ENCODE measurements at regions not wholly inside any gene's neighbourhood (a gene's known extent, or its start where the extent isn't known, plus 50 kb on each side); places are given as distances from the start of the nearest gene placed in this dataset.

GRCh38 chr3:130820976-130821375 is 72.9 kb upstream of the ATP2C1 start (continued):
- TF ChIP-seq PYGO2 (tag; IDR thresholded peaks at IDR 0.05) (no peak), ZNF318 (IDR thresholded peaks at IDR 0.05; ENCODE audit: borderline replicate concordance in 1 of 2, low read depth in 1 of 2) (peak in 1 of 2 experiments; percentile 78; a peak in 2 of 4 replicates), SMC3 (conservative IDR thresholded peaks at IDR 0.05; ENCODE audit: insufficient read depth, low read depth, low read length) (no peak), FOXK2 (conservative IDR thresholded peaks at IDR 0.05 in 1 of 2, IDR thresholded peaks at IDR 0.05 in 1 of 2; ENCODE audit: low read depth in 2 of 2) (peak in 1 of 2 experiments; percentile 57; a peak in 1 of 4 replicates), CHD1 (IDR thresholded peaks at IDR 0.05; ENCODE audit: low read length) (no peak), RBFOX2 (IDR thresholded peaks at IDR 0.05; ENCODE audit: low read depth, low read length) (no peak), ARID3A (IDR thresholded peaks at IDR 0.05; ENCODE audit: borderline replicate concordance, low read depth, low read length) (no peak), KDM5B (IDR thresholded peaks at IDR 0.05; ENCODE audit: insufficient replicate concordance, low read depth, low read length) (no peak), HNRNPH1 (optimal IDR thresholded peaks at IDR 0.05; ENCODE audit: low read depth, low read length) (no peak), GABPA (tag; conservative IDR thresholded peaks at IDR 0.05; ENCODE audit: low read depth) (no peak), THRA (IDR thresholded peaks at IDR 0.05) (no peak), NR2C1 (IDR thresholded peaks at IDR 0.05) (no peak), NR2C1 (tag; IDR thresholded peaks at IDR 0.05) (no peak), XRCC4 (IDR thresholded peaks at IDR 0.05; ENCODE audit: extremely low read depth, insufficient read depth, insufficient read length) (no peak)
